ENCODE measurements at regions not wholly inside any gene's neighbourhood (a gene's known extent, or its start where the extent isn't known, plus 50 kb on each side); places are given as distances from the start of the nearest gene placed in this dataset.

GRCh38 chr5:2378976-2379375 is 372.5 kb downstream of the IRX2 start:
- TF ChIP-seq CTCF (IDR thresholded peaks at IDR 0.05; ENCODE audit: low read length): no peak
- no peak for TF ChIP-seq EZH2 (IDR thresholded peaks at IDR 0.05; ENCODE audit: borderline replicate concordance, low read length)

Data from OCI-LY1 (cell line).